Testis (tissue), 2 donors: ENCODE measurements at regions not wholly inside any gene's neighbourhood (a gene's known extent, or its start where the extent isn't known, plus 50 kb on each side); places are given as distances from the start of the nearest gene placed in this dataset.

Source experiments
- CTCF ChIP-seq, 3 experiments: fragments of 450-650 bp in 2 of 3; fragments of 200-600 bp in 1 of 3; sonication (generic) in 1 of 3; IDR thresholded peaks; one replicate each; pipeline ENCODE4 v1.5.1; 2016 to 2019; ENCODE audit warnings: antibody characterized with exemption in 3 of 3, mild to moderate bottlenecking in 2 of 3, moderate library complexity in 1 of 3
- POLR2A ChIP-seq: fragments of 450-650 bp; IDR thresholded peaks from one replicate; pipeline ENCODE4 v1.6.1; 2017; ENCODE audit warnings: antibody characterized with exemption, mild to moderate bottlenecking, moderate library complexity

GRCh38 chr20:60541991-60542390 lies 583.8 kb downstream of the CDH26 start:
- TF ChIP-seq CTCF (IDR thresholded peaks at IDR 0.05) = no peak
- TF ChIP-seq POLR2A = no peak
